HFFc6 (cell line): ENCODE measurements at regions not wholly inside any gene's neighbourhood (a gene's known extent, or its start where the extent isn't known, plus 50 kb on each side); places are given as distances from the start of the nearest gene placed in this dataset.
"Not testable (repeated sequence)": the region's sequence is repeated elsewhere in the genome, so short reads cannot be mapped to it uniquely, and the experiment has no call there.

Experiments
- DNase-seq: peaks from one replicate; pipeline ENCODE4 v3.0.0-alpha.2; 2018
- H3K27ac Mint-ChIP-seq: 2 replicates; pipeline ENCODE4 v1.8.0; 2020; ENCODE audit warnings: mild to moderate bottlenecking, mixed read lengths
- H3K27me3 Mint-ChIP-seq: 2 replicates; pipeline ENCODE4 v1.8.0; 2021; ENCODE audit warnings: mild to moderate bottlenecking, moderate library complexity, mixed read lengths; ENCODE audit not compliant: insufficient read depth
- H3K36me3 Mint-ChIP-seq: 2 replicates; pipeline ENCODE4 v1.8.0; 2021; ENCODE audit warnings: low read depth, mixed read lengths
- H3K4me1 Mint-ChIP-seq: 2 replicates; pipeline ENCODE4 v1.8.0; 2020; ENCODE audit warnings: low read depth, mixed read lengths
- H3K4me3 Mint-ChIP-seq: 2 replicates; pipeline ENCODE4 v1.8.0; 2020; ENCODE audit warnings: mild to moderate bottlenecking, moderate library complexity, mixed read lengths
- H3K9me3 Mint-ChIP-seq: 2 replicates; pipeline ENCODE4 v1.8.0; 2020; ENCODE audit warnings: mild to moderate bottlenecking, mixed read lengths
- TF ChIP-seq, protein P1 (sequence below): fragments of 200-600 bp; sonication (generic); IDR thresholded peaks from 2 replicates; pipeline ENCODE4 v1.5.0; 2021; ENCODE audit warnings: antibody characterized with exemption, mild to moderate bottlenecking

GRCh38 chr3:18090377-18090776 is 334.8 kb downstream of the SATB1 start:
- no peaks in the 10 kb centered on the region for H3K4me1 Mint-ChIP-seq
- no peaks in the 10 kb centered on the region for H3K36me3 Mint-ChIP-seq
- no peaks in the 10 kb centered on the region for H3K9me3 Mint-ChIP-seq
- no peak overlapping the region for H3K27ac Mint-ChIP-seq
- no peak overlapping the region for H3K4me3 Mint-ChIP-seq
- TF ChIP-seq, protein P1, sequence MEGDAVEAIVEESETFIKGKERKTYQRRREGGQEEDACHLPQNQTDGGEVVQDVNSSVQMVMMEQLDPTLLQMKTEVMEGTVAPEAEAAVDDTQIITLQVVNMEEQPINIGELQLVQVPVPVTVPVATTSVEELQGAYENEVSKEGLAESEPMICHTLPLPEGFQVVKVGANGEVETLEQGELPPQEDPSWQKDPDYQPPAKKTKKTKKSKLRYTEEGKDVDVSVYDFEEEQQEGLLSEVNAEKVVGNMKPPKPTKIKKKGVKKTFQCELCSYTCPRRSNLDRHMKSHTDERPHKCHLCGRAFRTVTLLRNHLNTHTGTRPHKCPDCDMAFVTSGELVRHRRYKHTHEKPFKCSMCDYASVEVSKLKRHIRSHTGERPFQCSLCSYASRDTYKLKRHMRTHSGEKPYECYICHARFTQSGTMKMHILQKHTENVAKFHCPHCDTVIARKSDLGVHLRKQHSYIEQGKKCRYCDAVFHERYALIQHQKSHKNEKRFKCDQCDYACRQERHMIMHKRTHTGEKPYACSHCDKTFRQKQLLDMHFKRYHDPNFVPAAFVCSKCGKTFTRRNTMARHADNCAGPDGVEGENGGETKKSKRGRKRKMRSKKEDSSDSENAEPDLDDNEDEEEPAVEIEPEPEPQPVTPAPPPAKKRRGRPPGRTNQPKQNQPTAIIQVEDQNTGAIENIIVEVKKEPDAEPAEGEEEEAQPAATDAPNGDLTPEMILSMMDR, result no peak
- H3K27me3 Mint-ChIP-seq, result peaks cover 4% of the 10 kb centered on the region; the same call in 1 of the 2 replicates
- DNase-seq, result no peak

DNA sequence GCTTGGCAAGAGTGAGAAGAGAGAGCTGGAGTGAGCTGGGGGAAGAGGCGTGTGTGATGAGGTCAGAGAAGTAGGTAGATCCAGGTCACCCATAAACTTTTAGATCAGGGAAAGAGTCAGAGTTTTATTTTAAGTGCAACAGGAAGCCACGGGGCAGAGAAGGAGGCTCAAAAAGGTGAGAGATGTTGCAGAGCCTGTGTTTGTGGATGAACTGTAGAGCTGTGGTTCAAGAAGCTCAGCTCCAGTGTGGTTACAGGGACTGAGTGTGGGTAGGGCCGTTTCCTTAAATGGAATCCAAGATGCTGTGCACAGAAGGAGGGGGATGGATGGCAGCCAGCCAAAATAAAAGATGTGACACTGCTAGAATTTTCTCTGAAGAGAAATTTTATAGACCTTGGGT is 337.2 kb downstream of the SATB1 start:
- no peaks in the 10 kb centered on the region for H3K36me3 Mint-ChIP-seq
- no peaks in the 10 kb centered on the region for H3K9me3 Mint-ChIP-seq
- peaks cover 4% of the 10 kb centered on the region; the same call in 1 of the 2 replicates for H3K27me3 Mint-ChIP-seq
- H3K4me3 Mint-ChIP-seq, result no peak overlapping the region
- no peaks in the 10 kb centered on the region for H3K4me1 Mint-ChIP-seq
- TF ChIP-seq, protein P1, result no peak
- H3K27ac Mint-ChIP-seq, result no peak overlapping the region
- no peak for DNase-seq

DNA sequence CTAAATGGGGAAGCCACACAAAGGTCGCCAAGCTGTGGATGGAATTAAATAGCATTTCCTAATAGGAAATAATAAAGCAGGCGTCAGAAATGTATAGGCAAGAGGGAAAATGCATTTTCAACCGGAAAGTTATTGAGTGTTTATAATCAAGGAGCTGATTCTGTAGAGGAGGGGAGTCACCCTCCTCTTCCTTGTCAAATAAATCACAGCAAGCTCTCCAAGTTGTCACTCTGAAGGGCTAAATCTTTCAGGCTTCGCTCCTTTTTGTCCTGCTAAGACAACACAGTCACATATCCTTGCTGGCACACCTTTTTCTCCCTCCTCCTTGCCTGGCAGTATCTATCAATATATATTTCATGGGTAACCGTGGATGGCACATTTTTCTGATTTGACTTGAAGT is 338.4 kb downstream of the SATB1 start:
- no peak overlapping the region for H3K4me3 Mint-ChIP-seq
- no peaks in the 10 kb centered on the region for H3K4me1 Mint-ChIP-seq
- no peaks in the 10 kb centered on the region for H3K36me3 Mint-ChIP-seq
- H3K27me3 Mint-ChIP-seq, result peaks cover 4% of the 10 kb centered on the region; the same call in 1 of the 2 replicates
- no peak overlapping the region for H3K27ac Mint-ChIP-seq
- H3K9me3 Mint-ChIP-seq, result no peaks in the 10 kb centered on the region
- TF ChIP-seq, protein P1, result no peak
- no peak for DNase-seq

DNA sequence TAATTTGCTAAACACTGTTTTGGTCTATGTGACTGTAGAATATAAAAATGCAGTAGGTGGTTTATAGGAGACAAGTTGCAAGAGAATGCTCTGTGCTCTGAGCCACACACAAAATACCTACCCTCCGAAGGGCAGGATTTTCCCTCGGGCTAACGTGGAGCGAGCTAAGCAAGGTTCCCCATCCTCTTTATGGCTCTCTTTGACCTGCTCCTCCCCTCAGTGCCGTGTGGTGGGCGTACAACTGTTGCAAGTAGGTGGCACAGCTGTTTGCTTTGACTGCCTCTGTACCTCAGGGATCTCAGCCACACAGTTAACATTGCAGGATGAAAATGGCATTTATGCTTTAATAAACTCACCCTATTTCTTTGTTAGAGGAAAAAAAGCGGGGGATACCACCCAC is 339.1 kb downstream of the SATB1 start:
- H3K27me3 Mint-ChIP-seq, result peaks cover 4% of the 10 kb centered on the region; the same call in 1 of the 2 replicates
- no peak overlapping the region for H3K27ac Mint-ChIP-seq
- DNase-seq, result no peak
- TF ChIP-seq, protein P1, result no peak
- no peaks in the 10 kb centered on the region for H3K36me3 Mint-ChIP-seq
- no peaks in the 10 kb centered on the region for H3K4me1 Mint-ChIP-seq
- H3K4me3 Mint-ChIP-seq, result no peak overlapping the region
- H3K9me3 Mint-ChIP-seq, result no peaks in the 10 kb centered on the region

DNA sequence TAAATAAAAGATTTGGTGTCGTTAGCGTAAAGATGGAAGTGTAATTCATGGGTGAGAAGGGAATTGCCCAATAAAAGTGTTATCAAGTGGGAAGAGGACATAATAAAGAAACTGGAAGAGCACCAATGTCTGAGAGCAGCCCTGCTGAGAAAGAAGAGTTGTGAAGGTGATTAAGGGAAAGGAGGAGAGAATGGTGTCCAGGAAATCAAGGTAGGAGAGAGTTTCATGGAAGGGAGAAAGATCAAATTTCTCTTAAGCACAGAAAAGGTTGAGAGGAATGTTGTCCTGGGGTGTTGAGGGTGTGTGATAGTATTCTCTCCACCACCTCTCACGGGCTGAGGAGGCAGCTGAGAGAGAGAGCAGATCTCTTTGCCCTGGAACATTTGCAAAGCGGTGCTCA is 339.7 kb downstream of the SATB1 start:
- H3K4me1 Mint-ChIP-seq, result peaks cover 3% of the 10 kb centered on the region
- no peak for DNase-seq
- TF ChIP-seq, protein P1, result no peak

DNA sequence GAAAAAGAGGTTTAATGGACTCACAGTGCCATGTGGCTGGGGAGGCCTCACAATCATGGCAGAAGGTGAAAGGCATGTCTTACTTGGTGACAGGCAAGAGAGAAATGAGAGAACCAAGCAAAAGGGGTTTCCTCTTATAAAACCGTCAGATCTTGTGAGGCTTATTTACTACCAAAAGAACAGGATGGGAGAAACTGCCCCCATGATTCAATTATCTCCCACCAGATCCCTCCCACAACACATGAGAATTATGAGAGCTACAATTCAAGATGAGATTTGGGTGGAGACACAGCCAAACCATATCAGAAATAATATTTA is 340.8 kb upstream of the TBC1D5 start:
- peaks cover 16% of the 10 kb centered on the region for H3K4me1 Mint-ChIP-seq
- not testable (repeated sequence) for DNase-seq, H3K36me3 Mint-ChIP-seq, H3K27me3 Mint-ChIP-seq, H3K9me3 Mint-ChIP-seq, H3K27ac Mint-ChIP-seq, H3K4me3 Mint-ChIP-seq

More for the DNA sequence above, 339.7 kb downstream of the SATB1 start:
- no peaks in the 10 kb centered on the region for H3K36me3 Mint-ChIP-seq
- no peak overlapping the region for H3K4me3 Mint-ChIP-seq
- H3K27ac Mint-ChIP-seq, result no peak overlapping the region
- H3K27me3 Mint-ChIP-seq, result peaks cover 4% of the 10 kb centered on the region; the same call in 1 of the 2 replicates
- H3K9me3 Mint-ChIP-seq, result no peaks in the 10 kb centered on the region
